ENCODE measurements at regions not wholly inside any gene's neighbourhood (a gene's known extent, or its start where the extent isn't known, plus 50 kb on each side); places are given as distances from the start of the nearest gene placed in this dataset.

- TF ChIP-seq CTCF (IDR thresholded peaks at IDR 0.05), result no peak
- no peak for TF ChIP-seq POLR2A (IDR thresholded peaks at IDR 0.05)
- no peak for TF ChIP-seq EP300 (IDR thresholded peaks at IDR 0.05)
- no peak for TF ChIP-seq POLR2AphosphoS5 (IDR thresholded peaks at IDR 0.05)
Measured at GRCh38 chr18:78776151-78776550, 203.5 kb upstream of the SALL3 start.
